Inflammatory macrophage treated with lipopolysaccharide for 1 hour (primary cell): ENCODE measurements at regions not wholly inside any gene's neighbourhood (a gene's known extent, or its start where the extent isn't known, plus 50 kb on each side); places are given as distances from the start of the nearest gene placed in this dataset.
"Not testable (repeated sequence)": the region's sequence is repeated elsewhere in the genome, so short reads cannot be mapped to it uniquely, and the experiment has no call there.

Experiments used
- DNase-seq, 2 donors: peaks; one replicate each; pipeline ENCODE4 v3.0.0-alpha.2; 2020 to 2022

- no peak for DNase-seq
Observed at GRCh38 chr2:187686416-187687024, 132.3 kb upstream of the TFPI start.

- DNase-seq: no peak
Observed at GRCh38 chr2:187687585-187687984, 133.3 kb upstream of the TFPI start.

- no peak for DNase-seq
Observed at GRCh38 chr2:187689372-187689771, 135.1 kb upstream of the TFPI start.

GRCh38 chr2:187693923-187694322 is 139.7 kb upstream of the TFPI start:
- DNase-seq: no peak

- DNase-seq: not testable (repeated sequence)
Observed at GRCh38 chr2:187696644-187697043, 142.4 kb upstream of the TFPI start.

- DNase-seq: no peak
Observed at GRCh38 chr2:187698374-187699110, 144.3 kb upstream of the TFPI start.

GRCh38 chr2:187702157-187702556 is 147.9 kb upstream of the TFPI start:
- no peak for DNase-seq

GRCh38 chr2:187708272-187708671 is 154.0 kb upstream of the TFPI start:
- no peak for DNase-seq

- no peak for DNase-seq
Observed at GRCh38 chr2:187709065-187709464, 154.8 kb upstream of the TFPI start.

GRCh38 chr2:187710791-187711521 is 156.7 kb upstream of the TFPI start:
- DNase-seq: no peak

GRCh38 chr2:187715590-187715989 is 161.4 kb upstream of the TFPI start:
- DNase-seq: no peak

- DNase-seq: no peak
Observed at GRCh38 chr2:187716301-187716700, 162.1 kb upstream of the TFPI start.

GRCh38 chr2:187718092-187718491 is 163.9 kb upstream of the TFPI start:
- no peak for DNase-seq

- no peak for DNase-seq
Observed at GRCh38 chr2:187719510-187719909, 165.3 kb upstream of the TFPI start.

GRCh38 chr2:187748958-187749357 is 194.7 kb upstream of the TFPI start:
- no peak for DNase-seq

- no peak for DNase-seq
Observed at GRCh38 chr2:187749804-187750431, 195.7 kb upstream of the TFPI start.

- no peak for DNase-seq
Observed at GRCh38 chr2:187768995-187769394, 214.8 kb upstream of the TFPI start.

GRCh38 chr2:187769437-187769836 is 215.2 kb upstream of the TFPI start:
- DNase-seq: no peak

GRCh38 chr2:187774551-187775071 is 220.4 kb upstream of the TFPI start:
- no peak for DNase-seq

- no peak for DNase-seq
Observed at GRCh38 chr2:187775196-187775595, 221.0 kb upstream of the TFPI start.

- no peak for DNase-seq
Observed at GRCh38 chr2:187775651-187776050, 221.4 kb upstream of the TFPI start.

GRCh38 chr2:187782301-187782700 is 228.1 kb upstream of the TFPI start:
- no peak for DNase-seq

GRCh38 chr2:187783446-187783845 is 229.2 kb upstream of the TFPI start:
- DNase-seq: no peak
